Activated naive CD4-positive, alpha-beta T cell treated with anti-CD3 and anti-CD28 coated beads, Interleukin-2, amount 50 U/mL, for 72 hours (primary cell): ENCODE measurements at regions not wholly inside any gene's neighbourhood (a gene's known extent, or its start where the extent isn't known, plus 50 kb on each side); places are given as distances from the start of the nearest gene placed in this dataset.

ENCODE experiments used
- ATAC-seq, 2 donors: fragments of 150-1000 bp; cut with Tn5 transposase; 2 replicates each; pipeline ENCODE4 v1.10.0; 2021; ENCODE audit warnings: mild to moderate bottlenecking in 2 of 2, moderate library complexity in 2 of 2
- DNase-seq, 2 donors: peaks; one replicate each; pipeline ENCODE4 v3.0.0; 2021 to 2022; ENCODE audit warnings: low spot score in 2 of 2
- H3K27ac Mint-ChIP-seq, 2 donors: one replicate each; pipeline ENCODE4 v1.8.0; 2022; ENCODE audit warnings: mild to moderate bottlenecking in 2 of 2, mixed read lengths in 2 of 2
- H3K36me3 Mint-ChIP-seq, 2 donors: one replicate each; pipeline ENCODE4 v1.8.0; 2022; ENCODE audit warnings: mixed read lengths in 2 of 2
- H3K9me3 Mint-ChIP-seq, 2 donors: one replicate each; pipeline ENCODE4 v1.8.0; 2022; ENCODE audit warnings: mixed read lengths in 2 of 2

DNA sequence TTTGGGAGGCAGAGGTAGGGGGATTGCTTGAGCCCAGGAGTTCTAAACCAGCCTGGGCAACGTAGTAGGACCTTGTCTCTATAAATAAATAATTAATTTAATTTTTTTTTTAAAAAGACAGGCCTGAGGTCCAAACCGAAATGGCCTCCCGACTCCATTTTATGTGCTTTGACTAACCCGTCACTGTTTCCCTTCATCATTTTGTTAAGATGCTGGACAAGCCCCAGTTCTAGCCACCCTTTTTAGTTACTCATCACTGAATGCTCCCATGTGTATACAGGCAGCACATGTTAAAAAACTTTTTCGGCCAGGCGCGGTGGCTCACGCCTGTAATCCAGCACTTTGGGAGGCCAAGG lies 83.6 kb upstream of the RESF1 start:
- Mint-ChIP-seq H3K27ac (peak overlapping the region; percentile 97 to 98), H3K9me3 (peaks cover 24 to 38% of the 10 kb centered on the region in 2 donors), H3K36me3 (peaks cover 32 to 71% of the 10 kb centered on the region in 2 donors)
- ATAC-seq: peak in 1 of 2 donors; percentile 4
- no peak for DNase-seq

DNA sequence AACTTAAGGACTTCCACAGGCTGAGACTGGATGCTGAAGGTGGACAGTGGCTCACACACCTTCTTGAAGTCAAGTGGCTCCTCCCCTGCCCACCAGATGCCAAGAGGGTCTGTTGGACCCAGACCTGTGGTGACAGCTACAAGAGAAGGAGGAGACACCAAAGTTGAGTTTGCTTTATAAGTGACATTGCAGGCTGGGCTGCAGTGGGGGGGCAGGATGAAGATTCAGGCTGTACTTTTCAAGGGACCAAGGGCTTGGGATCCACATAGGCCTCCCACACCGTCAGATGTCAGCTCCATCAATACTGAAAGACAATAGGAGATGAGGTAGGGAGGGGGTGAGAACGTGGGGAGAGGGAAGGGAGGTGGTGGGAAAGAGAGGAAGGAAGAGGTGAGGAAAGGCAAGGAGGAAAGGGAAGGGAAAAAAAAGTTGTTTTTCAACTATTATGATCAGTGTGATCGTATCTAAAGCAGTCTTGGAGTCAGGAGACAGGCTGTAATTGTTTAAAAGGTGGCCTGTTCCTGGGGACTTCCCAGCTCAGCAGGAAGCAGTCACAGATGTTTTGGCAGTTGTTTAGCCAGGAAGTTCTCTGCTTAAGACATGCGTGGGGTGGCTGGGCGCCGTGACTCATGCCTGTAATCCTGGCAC lies 84.1 kb upstream of the RESF1 start:
- Mint-ChIP-seq H3K9me3 (peaks cover 21 to 35% of the 10 kb centered on the region in 2 donors), H3K36me3 (peaks cover 28 to 67% of the 10 kb centered on the region in 2 donors), H3K27ac (peak overlapping the region; percentile 97 to 98)
- DNase-seq (peak; percentile 47 to 85), ATAC-seq (peak; percentile 95 to 99)

DNA sequence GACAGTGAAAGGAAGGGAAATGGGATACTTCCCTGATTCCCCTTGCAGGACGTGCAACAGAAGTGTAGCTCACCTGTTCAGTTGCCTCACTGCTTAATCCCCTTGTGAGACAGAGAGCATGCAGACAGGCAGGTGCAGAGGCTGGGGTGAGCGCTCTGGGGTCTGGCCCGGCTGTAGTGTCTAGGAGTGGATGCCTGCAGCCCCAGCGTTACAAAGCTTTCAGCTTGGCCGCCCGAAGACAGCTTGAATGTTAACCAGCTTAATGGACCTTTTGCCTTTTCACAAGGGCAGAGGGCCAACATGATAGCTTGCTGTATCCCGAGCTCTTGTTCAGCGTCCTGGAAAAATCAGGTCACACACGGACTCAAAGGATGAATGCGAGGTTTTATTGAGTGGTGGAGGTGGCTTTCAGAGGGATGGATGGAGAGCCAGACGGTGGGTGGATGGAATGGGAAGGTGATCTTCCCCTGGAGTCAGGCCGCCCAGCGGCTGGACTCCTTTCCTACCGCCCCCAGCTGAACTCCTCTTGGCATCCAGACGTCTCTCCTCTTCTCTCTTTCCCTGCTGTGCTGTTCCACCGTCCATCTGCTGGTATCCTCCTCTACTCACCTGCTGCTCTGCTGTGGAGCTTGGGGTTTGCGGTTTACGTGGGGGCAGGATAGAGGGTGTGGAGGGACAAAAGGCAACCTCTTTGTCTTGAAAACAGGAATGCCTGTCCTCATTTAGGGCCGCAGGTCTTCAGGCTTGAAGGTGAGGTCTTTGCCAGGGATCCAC lies 86.2 kb upstream of the RESF1 start:
- H3K36me3 Mint-ChIP-seq: peaks cover 13 to 47% of the 10 kb centered on the region in 2 donors
- peak overlapping the region in 1 of 2 donors; percentile 97 for H3K27ac Mint-ChIP-seq
- peaks cover 10 to 22% of the 10 kb centered on the region in 2 donors for H3K9me3 Mint-ChIP-seq
- DNase-seq (no peak), ATAC-seq (no peak)

- DNase-seq: no peak
- Mint-ChIP-seq H3K27ac (no peak overlapping the region), H3K9me3 (peaks cover 10 to 19% of the 10 kb centered on the region in 2 donors)
Measured at GRCh38 chr12:31869972-31870371, 89.2 kb upstream of the RESF1 start.

GRCh38 chr12:31868965-31869364 lies 90.2 kb upstream of the RESF1 start:
- DNase-seq (no peak), ATAC-seq (no peak)
- Mint-ChIP-seq H3K27ac (no peak overlapping the region), H3K9me3 (peaks cover 10 to 12% of the 10 kb centered on the region in 2 donors), H3K36me3 (peaks cover 8 to 20% of the 10 kb centered on the region in 2 donors)

More at GRCh38 chr12:31869972-31870371, 89.2 kb upstream of the RESF1 start:
- peaks cover 13 to 30% of the 10 kb centered on the region in 2 donors for H3K36me3 Mint-ChIP-seq
- ATAC-seq: no peak

DNA sequence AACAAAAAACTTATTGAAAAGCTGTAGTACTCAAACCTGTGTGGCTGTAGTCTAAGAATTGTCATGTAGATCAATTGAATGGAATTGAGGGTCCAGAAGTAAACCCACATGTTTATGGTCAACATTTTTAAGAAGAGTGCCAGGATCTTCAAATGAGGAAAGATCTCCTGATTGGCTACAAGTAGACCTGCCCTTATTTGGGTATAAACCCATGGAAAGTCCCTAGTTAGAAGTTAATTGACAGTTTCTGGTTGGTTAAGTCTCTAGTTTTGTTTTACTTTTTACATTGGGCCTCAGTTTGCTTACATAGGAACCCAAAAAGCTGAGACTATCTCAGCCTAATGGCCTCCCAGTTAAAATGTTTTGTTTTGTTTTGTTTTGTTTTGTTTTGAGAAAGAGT lies 91.9 kb upstream of the RESF1 start:
- Mint-ChIP-seq H3K9me3 (peaks cover 5 to 6% of the 10 kb centered on the region in 2 donors), H3K27ac (no peak overlapping the region), H3K36me3 (peaks cover 2 to 7% of the 10 kb centered on the region in 2 donors)
- no peak for ATAC-seq
- no peak for DNase-seq

DNA sequence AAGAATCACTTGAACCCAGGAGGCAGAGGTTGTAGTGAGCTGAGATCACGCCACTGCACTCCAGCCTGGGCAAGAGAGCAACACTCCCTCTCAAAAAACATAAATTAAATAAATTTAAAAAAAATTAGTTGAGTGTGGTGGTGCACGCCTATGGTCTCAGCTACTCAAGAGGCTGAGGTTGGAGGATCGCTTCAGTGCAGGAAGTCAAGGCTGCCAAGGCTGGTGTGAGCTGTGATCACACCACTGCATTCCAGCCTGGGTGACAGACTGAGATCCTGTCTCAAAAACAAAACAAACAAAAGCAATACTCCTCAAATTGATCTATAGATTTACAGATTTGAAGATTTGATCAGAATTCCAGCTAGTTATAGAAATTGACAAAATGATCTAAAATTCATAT lies 92.7 kb upstream of the RESF1 start:
- DNase-seq (no peak), ATAC-seq (no peak)
- Mint-ChIP-seq H3K27ac (no peak overlapping the region), H3K36me3 (peaks cover 0 to 5% of the 10 kb centered on the region in 2 donors), H3K9me3 (peaks cover 4% of the 10 kb centered on the region in 2 donors)

GRCh38 chr12:31865023-31865422 lies 94.2 kb upstream of the RESF1 start:
- no peak for DNase-seq
- Mint-ChIP-seq H3K9me3 (no peaks in the 10 kb centered on the region), H3K36me3 (peaks cover 0 to 4% of the 10 kb centered on the region in 2 donors), H3K27ac (no peak overlapping the region)
- no peak for ATAC-seq

DNA sequence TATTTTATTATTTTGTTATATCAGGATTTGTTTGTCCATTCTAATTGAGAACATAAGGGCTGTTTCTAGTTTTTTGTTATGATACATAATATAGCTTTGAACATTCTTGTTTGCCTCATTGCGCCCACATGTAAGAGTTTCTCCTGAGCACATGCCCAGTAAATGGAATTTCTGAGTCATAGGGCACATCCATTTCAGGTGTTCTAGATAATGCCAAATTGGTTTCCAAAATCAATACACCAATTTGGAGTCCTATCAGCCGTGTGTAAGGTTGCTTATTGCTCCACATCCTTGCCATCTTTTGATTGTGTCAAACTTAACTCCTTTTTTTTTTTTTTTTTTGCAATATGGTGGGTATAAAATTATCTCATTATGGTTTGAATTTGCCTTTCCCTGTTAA lies 97.9 kb upstream of the RESF1 start:
- H3K27ac Mint-ChIP-seq: peak overlapping the region in 1 of 2 donors; percentile 10
- DNase-seq: no peak
- peaks cover 0 to 6% of the 10 kb centered on the region in 2 donors for H3K36me3 Mint-ChIP-seq
- peak in 1 of 2 donors; percentile 49 for ATAC-seq
- peaks cover 0 to 3% of the 10 kb centered on the region in 2 donors for H3K9me3 Mint-ChIP-seq

DNA sequence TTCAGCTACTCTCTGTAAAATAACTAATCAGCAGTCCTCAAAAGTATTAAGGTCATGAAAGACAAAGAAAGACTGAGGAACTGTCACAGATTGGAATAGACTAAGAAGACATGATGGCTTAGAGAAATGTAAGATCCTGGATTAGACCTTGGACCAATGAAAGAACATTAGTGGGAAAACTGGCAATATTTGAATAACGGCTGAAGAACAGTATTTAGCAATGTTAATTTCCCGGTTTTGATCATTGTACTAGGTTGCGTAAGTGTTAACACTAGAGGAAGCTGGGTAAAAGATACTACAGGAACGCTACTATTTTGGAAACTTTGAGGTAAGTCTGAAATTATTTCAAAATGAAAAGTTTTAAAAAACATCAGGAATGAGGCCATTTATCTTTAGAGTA lies 98.8 kb upstream of the RESF1 start:
- no peak for DNase-seq
- Mint-ChIP-seq H3K9me3 (peaks cover 0 to 3% of the 10 kb centered on the region in 2 donors), H3K36me3 (peaks cover 0 to 6% of the 10 kb centered on the region in 2 donors), H3K27ac (no peak overlapping the region)
- no peak for ATAC-seq

- ATAC-seq (peak in 1 of 2 donors; percentile 56), DNase-seq (no peak)
- Mint-ChIP-seq H3K27ac (no peak overlapping the region), H3K9me3 (peaks cover 0 to 3% of the 10 kb centered on the region in 2 donors), H3K36me3 (peaks cover 0 to 6% of the 10 kb centered on the region in 2 donors)
Measured at GRCh38 chr12:31859232-31859977, 99.8 kb upstream of the RESF1 start.

DNA sequence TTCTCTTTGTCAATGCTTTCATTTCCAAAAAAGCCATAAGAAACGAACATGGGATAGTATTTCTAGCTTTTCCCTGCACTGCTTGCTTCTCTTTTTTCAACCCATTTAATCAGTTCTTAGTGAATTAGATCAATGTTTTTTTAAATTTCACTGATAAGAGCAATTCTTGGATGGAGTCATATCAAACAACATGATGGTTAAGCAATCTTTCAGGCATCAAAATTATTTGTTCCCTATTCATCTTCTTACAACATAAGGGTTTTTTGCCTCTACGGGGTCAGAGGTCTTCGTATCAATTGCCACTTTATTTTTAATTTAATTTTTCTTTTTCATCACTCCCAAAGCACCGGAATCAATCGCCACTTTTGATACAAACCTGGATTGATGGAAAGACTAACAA lies 103.8 kb upstream of the RESF1 start:
- DNase-seq (no peak), ATAC-seq (no peak)
- no peak overlapping the region for H3K27ac Mint-ChIP-seq
- H3K9me3 Mint-ChIP-seq: peaks cover 7 to 34% of the 10 kb centered on the region in 2 donors
- H3K36me3 Mint-ChIP-seq: peaks cover 19 to 28% of the 10 kb centered on the region in 2 donors

DNA sequence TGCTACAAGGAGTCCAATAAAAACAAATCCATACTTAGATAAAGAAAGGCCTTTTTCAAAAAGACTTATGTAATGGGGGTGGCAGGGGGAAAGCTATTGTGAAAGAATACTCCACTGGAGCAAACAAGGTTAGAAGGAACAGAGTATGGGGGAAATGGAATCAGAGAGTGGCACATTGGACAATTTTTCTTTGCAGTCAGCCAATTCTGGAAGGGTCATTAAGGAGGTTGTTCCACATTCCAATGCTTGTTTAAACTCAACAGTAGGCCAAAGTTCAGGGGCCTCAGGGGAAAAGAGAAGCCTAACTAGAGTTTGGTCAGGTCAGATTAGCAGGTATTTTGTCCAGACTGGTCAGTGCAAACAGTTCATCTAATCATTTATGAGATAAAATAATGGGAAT lies 105.2 kb upstream of the RESF1 start:
- Mint-ChIP-seq H3K9me3 (peaks cover 7 to 31% of the 10 kb centered on the region in 2 donors), H3K36me3 (peaks cover 14 to 28% of the 10 kb centered on the region in 2 donors), H3K27ac (no peak overlapping the region)
- ATAC-seq: no peak
- DNase-seq: no peak

DNA sequence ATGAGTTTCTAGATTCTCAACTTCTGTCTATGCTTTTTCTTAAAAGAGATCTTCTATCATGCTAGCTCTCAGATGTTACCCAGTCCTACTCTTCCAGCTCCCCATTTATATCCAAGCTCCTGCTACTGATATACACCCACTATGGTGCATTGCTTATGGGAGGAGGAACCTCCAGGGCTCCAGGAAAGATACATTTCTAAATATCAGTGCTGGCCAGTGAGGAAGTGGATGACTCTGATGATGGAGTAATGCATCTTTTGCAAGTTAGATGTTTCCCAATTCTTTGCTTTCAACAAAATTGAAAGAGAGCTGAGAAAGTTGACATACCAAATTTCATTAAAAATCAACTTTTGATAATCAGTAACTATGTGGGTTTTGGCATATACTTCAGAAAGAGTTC lies 105.7 kb upstream of the RESF1 start:
- ATAC-seq (no peak), DNase-seq (no peak)
- Mint-ChIP-seq H3K9me3 (peaks cover 7 to 31% of the 10 kb centered on the region in 2 donors), H3K27ac (no peak overlapping the region), H3K36me3 (peaks cover 14 to 28% of the 10 kb centered on the region in 2 donors)

- Mint-ChIP-seq H3K36me3 (peaks cover 22 to 38% of the 10 kb centered on the region in 2 donors), H3K27ac (no peak overlapping the region), H3K9me3 (peaks cover 16 to 38% of the 10 kb centered on the region in 2 donors)
- no peak for ATAC-seq
- no peak for DNase-seq
Measured at GRCh38 chr12:31850268-31850667, 108.9 kb upstream of the RESF1 start.

DNA sequence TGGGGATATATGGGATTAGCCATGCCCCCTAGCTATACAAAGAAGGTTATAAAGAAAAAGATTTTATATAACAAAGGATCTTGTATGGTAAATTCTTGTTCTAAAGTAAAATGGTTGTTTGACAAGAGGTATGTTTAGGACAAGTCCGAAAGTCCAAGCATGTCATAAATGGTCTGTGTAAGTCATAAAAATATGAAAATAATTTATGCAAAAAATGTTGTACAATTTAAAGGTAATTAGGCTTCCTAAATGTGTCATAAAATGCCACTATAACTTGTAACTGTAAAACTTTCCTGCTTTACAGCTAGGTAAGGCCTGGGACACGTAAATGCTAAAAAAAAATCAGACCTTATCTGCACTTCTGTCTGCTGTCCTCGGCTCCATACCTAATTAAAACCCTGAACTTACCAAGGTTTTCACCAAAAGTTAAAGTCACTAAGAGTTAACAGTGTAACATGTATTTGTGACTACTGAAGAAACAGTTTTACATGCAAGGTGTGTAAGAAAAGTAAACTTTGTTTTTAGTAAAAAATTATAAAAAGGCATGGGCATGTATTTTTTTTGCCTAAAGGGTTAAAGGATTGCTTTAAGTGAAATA lies 110.0 kb upstream of the RESF1 start:
- peaks cover 16 to 38% of the 10 kb centered on the region in 2 donors for H3K9me3 Mint-ChIP-seq
- DNase-seq (peak in 1 of 2 donors; percentile 14), ATAC-seq (no peak)
- peaks cover 22 to 38% of the 10 kb centered on the region in 2 donors for H3K36me3 Mint-ChIP-seq
- H3K27ac Mint-ChIP-seq: no peak overlapping the region
